H1 (cell line): ENCODE measurements at regions not wholly inside any gene's neighbourhood (a gene's known extent, or its start where the extent isn't known, plus 50 kb on each side); places are given as distances from the start of the nearest gene placed in this dataset.

ENCODE experiments used
- ASH2L ChIP-seq: fragments of 200-600, 300-600 bp; sonication (generic); IDR thresholded peaks from one replicate; pipeline ENCODE4 v1.7.1; 2017; ENCODE audit warnings: low read length

DNA sequence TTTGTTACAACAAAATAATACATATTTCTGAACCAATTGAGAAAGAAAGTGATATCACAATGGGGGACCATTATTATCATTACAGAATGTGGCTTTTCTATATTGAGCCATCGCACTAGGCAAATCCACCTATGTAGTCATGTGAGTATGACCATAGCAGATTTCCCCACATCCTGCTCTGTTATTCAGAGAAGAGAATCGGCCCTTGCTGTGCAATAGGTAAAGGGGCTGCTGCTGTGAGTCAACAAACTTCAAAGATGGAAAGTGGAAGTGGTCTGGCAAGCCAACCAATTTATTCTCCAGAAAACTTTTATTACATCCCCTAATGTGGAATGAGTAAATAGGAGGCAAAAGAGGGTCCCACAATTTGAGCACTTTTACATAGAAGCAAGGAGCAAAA lies 573.4 kb downstream of the ETV1 start (continued):
- no peak for TF ChIP-seq ASH2L
